Gastrocnemius medialis (tissue), 4 donors: ENCODE measurements at regions not wholly inside any gene's neighbourhood (a gene's known extent, or its start where the extent isn't known, plus 50 kb on each side); places are given as distances from the start of the nearest gene placed in this dataset.

Experiments
- ATAC-seq, 2 donors: fragments of 150-250 bp; one replicate each; pipeline ENCODE4 v1.9.1; 2016
- DNase-seq, 2 donors: peaks; one replicate each; pipeline ENCODE4 v3.0.0-alpha.2; 2019
- H3K27ac ChIP-seq, 4 donors: fragments of 200-600 bp; sonication (generic); 1 replicate in 1 of 4; 2 replicates in 3 of 4; pipeline ENCODE4 v1.5.1; 2016 to 2018; ENCODE audit warnings: mild to moderate bottlenecking in 2 of 4, moderate library complexity in 1 of 4
- H3K27me3 ChIP-seq, 3 donors: fragments of 200-600 bp; sonication (generic) in 2 of 3; 1 replicate in 1 of 3; 2 replicates in 2 of 3; pipeline versions ENCODE4 v1.5.1 to v1.6.0; 2016 to 2019; ENCODE audit warnings: mild to moderate bottlenecking in 1 of 3, moderate library complexity in 1 of 3
- H3K36me3 ChIP-seq, 2 donors: fragments of 200-600 bp; sonication (generic) in 1 of 2; one replicate each; pipeline ENCODE4 v1.5.1; 2017 to 2018
- H3K4me1 ChIP-seq, 2 donors: fragments of 200-600 bp; sonication (generic) in 1 of 2; one replicate each; pipeline ENCODE4 v1.5.1; 2016 to 2017; ENCODE audit warnings: mild to moderate bottlenecking in 2 of 2
- H3K4me3 ChIP-seq, 4 donors: fragments of 200-600 bp; sonication (generic) in 3 of 4; 1 replicate in 1 of 4; 2 replicates in 3 of 4; pipeline ENCODE4 v1.5.1; 2016 to 2019; ENCODE audit warnings: mild to moderate bottlenecking in 2 of 4
- H3K9me3 ChIP-seq, 3 donors: fragments of 200-600 bp; sonication (generic) in 2 of 3; 1 replicate in 1 of 3; 2 replicates in 2 of 3; pipeline ENCODE4 v1.5.1; 2016 to 2019
- POLR2A ChIP-seq, 2 donors: fragments of 450-650 bp; IDR thresholded peaks; one replicate each; pipeline ENCODE4 v1.6.1; 2017; ENCODE audit warnings: antibody characterized with exemption in 2 of 2, mild to moderate bottlenecking in 2 of 2, moderate library complexity in 2 of 2
- in situ Hi-C, 4 donors: fragments of 200-750 bp; cut with MboI; loops; one replicate each; pipeline versions ENCODE4 v1.15.0 to v1.8.0; 2017; ENCODE audit warnings: low sequenced_read_pairs in 4 of 4
- intact Hi-C: fragments of 100-400 bp; cut with DNase I; formaldehyde crosslinking; loops from one replicate; pipeline ENCODE4 v1.15.1; 2023; ENCODE audit warnings: low total_unique reads
- TF ChIP-seq, protein P1 (sequence below), 5 experiments: fragments of 450-650 bp in 3 of 5; fragments of 200-600 bp in 2 of 5; sonication (generic) in 2 of 5; IDR thresholded peaks in 4 of 5; conservative IDR thresholded peaks in 1 of 5; 1 replicate in 4 of 5; 2 replicates in 1 of 5; pipeline ENCODE4 v1.5.1; 2016 to 2019; ENCODE audit warnings: antibody characterized with exemption in 5 of 5, mild to moderate bottlenecking in 3 of 5, moderate library complexity in 3 of 5

- H3K4me1 ChIP-seq, result no peaks in the 10 kb centered on the region
- no peak overlapping the region for H3K27ac ChIP-seq
- H3K9me3 ChIP-seq, result no peaks in the 10 kb centered on the region
- no peak for DNase-seq
- no peak for ATAC-seq
- H3K36me3 ChIP-seq, result no peaks in the 10 kb centered on the region
- TF ChIP-seq POLR2A (IDR thresholded peaks at IDR 0.05), result no peak
- TF ChIP-seq, protein P1, sequence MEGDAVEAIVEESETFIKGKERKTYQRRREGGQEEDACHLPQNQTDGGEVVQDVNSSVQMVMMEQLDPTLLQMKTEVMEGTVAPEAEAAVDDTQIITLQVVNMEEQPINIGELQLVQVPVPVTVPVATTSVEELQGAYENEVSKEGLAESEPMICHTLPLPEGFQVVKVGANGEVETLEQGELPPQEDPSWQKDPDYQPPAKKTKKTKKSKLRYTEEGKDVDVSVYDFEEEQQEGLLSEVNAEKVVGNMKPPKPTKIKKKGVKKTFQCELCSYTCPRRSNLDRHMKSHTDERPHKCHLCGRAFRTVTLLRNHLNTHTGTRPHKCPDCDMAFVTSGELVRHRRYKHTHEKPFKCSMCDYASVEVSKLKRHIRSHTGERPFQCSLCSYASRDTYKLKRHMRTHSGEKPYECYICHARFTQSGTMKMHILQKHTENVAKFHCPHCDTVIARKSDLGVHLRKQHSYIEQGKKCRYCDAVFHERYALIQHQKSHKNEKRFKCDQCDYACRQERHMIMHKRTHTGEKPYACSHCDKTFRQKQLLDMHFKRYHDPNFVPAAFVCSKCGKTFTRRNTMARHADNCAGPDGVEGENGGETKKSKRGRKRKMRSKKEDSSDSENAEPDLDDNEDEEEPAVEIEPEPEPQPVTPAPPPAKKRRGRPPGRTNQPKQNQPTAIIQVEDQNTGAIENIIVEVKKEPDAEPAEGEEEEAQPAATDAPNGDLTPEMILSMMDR (IDR thresholded peaks at IDR 0.05 in 4 of 5, conservative IDR thresholded peaks at IDR 0.05 in 1 of 5), result no peak
- H3K4me3 ChIP-seq, result no peak overlapping the region
- intact Hi-C loops (no loop called here), in situ Hi-C loops (no loop called here)
- H3K27me3 ChIP-seq, result no peaks in the 10 kb centered on the region
Observed at GRCh38 chr3:152608696-152609594, 226.0 kb upstream of the P2RY1 start.

- no peak for ATAC-seq
- intact Hi-C loops (no loop called here), in situ Hi-C loops (no loop called here)
- no peaks in the 10 kb centered on the region for H3K9me3 ChIP-seq
- TF ChIP-seq, protein P1 (IDR thresholded peaks at IDR 0.05 in 4 of 5, conservative IDR thresholded peaks at IDR 0.05 in 1 of 5), result no peak
- no peak for TF ChIP-seq POLR2A (IDR thresholded peaks at IDR 0.05)
- no peaks in the 10 kb centered on the region for H3K27me3 ChIP-seq
- H3K36me3 ChIP-seq, result no peaks in the 10 kb centered on the region
- no peak for DNase-seq
- H3K4me1 ChIP-seq, result no peaks in the 10 kb centered on the region
- no peak overlapping the region for H3K4me3 ChIP-seq
- H3K27ac ChIP-seq, result no peak overlapping the region
Observed at GRCh38 chr3:152609891-152610290, 225.0 kb upstream of the P2RY1 start.

- Histone ChIP-seq H3K4me3 (no peak overlapping the region), H3K27ac (no peak overlapping the region), H3K9me3 (no peaks in the 10 kb centered on the region), H3K36me3 (no peaks in the 10 kb centered on the region), H3K4me1 (no peaks in the 10 kb centered on the region), H3K27me3 (no peaks in the 10 kb centered on the region)
- TF ChIP-seq, protein P1 (IDR thresholded peaks at IDR 0.05 in 4 of 5, conservative IDR thresholded peaks at IDR 0.05 in 1 of 5), result no peak
- TF ChIP-seq POLR2A (IDR thresholded peaks at IDR 0.05), result no peak
- intact Hi-C loops, result no loop called here
- no peak for ATAC-seq
- no peak for DNase-seq
- in situ Hi-C loops, result no loop called here
Observed at GRCh38 chr3:152610622-152611021, 224.3 kb upstream of the P2RY1 start.

- Histone ChIP-seq H3K9me3 (no peaks in the 10 kb centered on the region), H3K4me3 (no peak overlapping the region), H3K4me1 (no peaks in the 10 kb centered on the region), H3K27ac (no peak overlapping the region), H3K36me3 (no peaks in the 10 kb centered on the region), H3K27me3 (no peaks in the 10 kb centered on the region)
- ATAC-seq, result no peak
- TF ChIP-seq, protein P1 (IDR thresholded peaks at IDR 0.05 in 4 of 5, conservative IDR thresholded peaks at IDR 0.05 in 1 of 5), result no peak
- no peak for TF ChIP-seq POLR2A (IDR thresholded peaks at IDR 0.05)
- in situ Hi-C loops (no loop called here), intact Hi-C loops (no loop called here)
- no peak for DNase-seq
Observed at GRCh38 chr3:152611905-152612304, 223.0 kb upstream of the P2RY1 start.
